Aorta (tissue), 5 donors: ENCODE measurements at regions not wholly inside any gene's neighbourhood (a gene's known extent, or its start where the extent isn't known, plus 50 kb on each side); places are given as distances from the start of the nearest gene placed in this dataset.
"Not testable (repeated sequence)": the region's sequence is repeated elsewhere in the genome, so short reads cannot be mapped to it uniquely, and the experiment has no call there.

ENCODE experiments used
- ATAC-seq: fragments of 200-7000 bp; cut with Tn5 transposase; one replicate; pipeline ENCODE4 v1.9.1; 2022; ENCODE audit warnings: moderate library complexity; ENCODE audit not compliant: low FRiP score
- DNase-seq, 2 donors: peaks; one replicate each; pipeline ENCODE4 v3.0.0-alpha.2; 2020
- H3K27ac ChIP-seq, 2 donors: one replicate each; pipeline ENCODE4 v1.5.1; 2013; ENCODE audit warnings: low read length in 2 of 2, mild to moderate bottlenecking in 2 of 2, moderate library complexity in 2 of 2, control low read depth in 1 of 2, inconsistent platforms in 1 of 2, low read depth in 1 of 2
- H3K27me3 ChIP-seq, 2 donors: one replicate each; pipeline ENCODE4 v1.6.1; 2013; ENCODE audit warnings: control low read depth in 1 of 2, low read length in 1 of 2, mild to moderate bottlenecking in 1 of 2, moderate library complexity in 1 of 2; ENCODE audit not compliant: insufficient read depth in 2 of 2, control insufficient read depth in 1 of 2
- H3K36me3 ChIP-seq, 2 donors: one replicate each; pipeline ENCODE4 v1.6.1; 2013; ENCODE audit warnings: control low read depth in 1 of 2, low read length in 1 of 2, mild to moderate bottlenecking in 1 of 2; ENCODE audit not compliant: insufficient read depth in 2 of 2, control insufficient read depth in 1 of 2
- H3K4me1 ChIP-seq, 2 donors: one replicate each; pipeline ENCODE4 v1.6.1; 2013; ENCODE audit warnings: low read length in 2 of 2, control low read depth in 1 of 2, mild to moderate bottlenecking in 1 of 2, moderate library complexity in 1 of 2; ENCODE audit not compliant: insufficient read depth in 2 of 2, control insufficient read depth in 1 of 2
- H3K4me3 ChIP-seq, 2 donors: one replicate each; pipeline ENCODE4 v1.5.1; 2013; ENCODE audit warnings: low read length in 2 of 2, control low read depth in 1 of 2, mild to moderate bottlenecking in 1 of 2
- H3K9me3 ChIP-seq: one replicate; pipeline ENCODE4 v1.6.1; 2013; ENCODE audit warnings: mild to moderate bottlenecking, low read length; ENCODE audit not compliant: control insufficient read depth
- WGBS, 2 donors: extraction: QIAGEN DNeasy Blood & Tissue Kit; methylation state at CpG; one replicate each; pipeline ENCODE4 v1.1.7; 2013; 5-methylcytosine and 5-hydroxymethylcytosine counted together
- intact Hi-C, 2 donors: fragments of 100-400 bp; cut with DNase I; formaldehyde crosslinking; loops; one replicate each; pipeline versions ENCODE4 v1.14.2 to v1.15.0; 2022
- donor health status: healthy with polysubstance abuse.
- donor health status: Bipolar disorder and iron deficiency.
- donor health status: DM: no; HTN: no; CAD: no.
- donor health status: DM: no; HTN: no; CAD: no.
- donor health status: DM: yes; HTN: yes; CAD: no.

GRCh38 chr18:22710673-22711191 is 222.4 kb upstream of the RBBP8 start:
- Histone ChIP-seq H3K4me1 (peaks cover 0 to 7% of the 10 kb centered on the region in 2 donors), H3K4me3 (peak overlapping the region; percentile 5 to 49), H3K27me3 (no peaks in the 10 kb centered on the region), H3K27ac (peak overlapping the region; percentile 20 to 22), H3K9me3 (no peaks in the 10 kb centered on the region), H3K36me3 (no peaks in the 10 kb centered on the region)
- intact Hi-C loops, result loop anchor here in 1 of 2 donors (5.0 kb wide), 1 partner anchor 538 kb away; no protein-coding TSS in a partner anchor
- DNase-seq, result no peak
- 7 to 12% methylated on average over 5 of the region's 5 CpGs for WGBS, 2 donors
- no peak for ATAC-seq

GRCh38 chr18:22711192-22711685 is 221.9 kb upstream of the RBBP8 start:
- H3K36me3 ChIP-seq, result no peaks in the 10 kb centered on the region
- 5 to 9% methylated on average over 7 of the region's 7 CpGs for WGBS, 2 donors
- H3K27me3 ChIP-seq, result no peaks in the 10 kb centered on the region
- intact Hi-C loops, result loop anchor here in 1 of 2 donors (5.0 kb wide), 1 partner anchor 539 kb away; no protein-coding TSS in a partner anchor
- H3K27ac ChIP-seq, result peak overlapping the region; percentile 20 to 22
- ATAC-seq (peak; percentile 67), DNase-seq (peak; percentile 77 to 84)
- peaks cover 0 to 7% of the 10 kb centered on the region in 2 donors for H3K4me1 ChIP-seq
- H3K4me3 ChIP-seq, result peak overlapping the region; percentile 5 to 49
- no peaks in the 10 kb centered on the region for H3K9me3 ChIP-seq

GRCh38 chr18:22713511-22713910 is 219.6 kb upstream of the RBBP8 start:
- WGBS, 2 donors, result 25 to 37% methylated on average over 1 of the region's 1 CpG
- no peak for ATAC-seq
- H3K27ac ChIP-seq, result peak overlapping the region in 1 of 2 donors; percentile 30

GRCh38 chr18:22717536-22717935 is 215.6 kb upstream of the RBBP8 start:
- H3K4me3 ChIP-seq, H3K27me3 ChIP-seq, H3K27ac ChIP-seq, H3K4me1 ChIP-seq, ATAC-seq, H3K9me3 ChIP-seq, H3K36me3 ChIP-seq, intact Hi-C loops, DNase-seq: not testable (repeated sequence)
- WGBS, 2 donors, result 90 to 97% methylated on average over 7 of the region's 7 CpGs

More at GRCh38 chr18:22713511-22713910, 219.6 kb upstream of the RBBP8 start:
- Histone ChIP-seq H3K36me3 (no peaks in the 10 kb centered on the region), H3K9me3 (no peaks in the 10 kb centered on the region), H3K4me3 (no peak overlapping the region), H3K4me1 (peaks cover 0 to 7% of the 10 kb centered on the region in 2 donors), H3K27me3 (no peaks in the 10 kb centered on the region)
- DNase-seq, result no peak
- intact Hi-C loops, result loop anchor here in 1 of 2 donors (5.0 kb wide), 1 partner anchor 541 kb away; no protein-coding TSS in a partner anchor

- no peak overlapping the region for H3K27ac ChIP-seq
- H3K9me3 ChIP-seq, result no peaks in the 10 kb centered on the region
- no peak overlapping the region for H3K4me3 ChIP-seq
- DNase-seq (no peak), ATAC-seq (no peak)
- intact Hi-C loops, result no loop called here
- no peaks in the 10 kb centered on the region for H3K36me3 ChIP-seq
- H3K4me1 ChIP-seq, result no peaks in the 10 kb centered on the region
- H3K27me3 ChIP-seq, result no peaks in the 10 kb centered on the region
- WGBS, 2 donors, result 40 to 49% methylated on average over 2 of the region's 2 CpGs
Observed at GRCh38 chr18:22723221-22723620, 209.9 kb upstream of the RBBP8 start.

- no peak overlapping the region for H3K27ac ChIP-seq
- ATAC-seq, result no peak
- intact Hi-C loops, result no loop called here
- H3K4me3 ChIP-seq, result no peak overlapping the region
- no peaks in the 10 kb centered on the region for H3K9me3 ChIP-seq
- H3K36me3 ChIP-seq, result no peaks in the 10 kb centered on the region
- H3K4me1 ChIP-seq, result no peaks in the 10 kb centered on the region
- no peaks in the 10 kb centered on the region for H3K27me3 ChIP-seq
- WGBS, 2 donors, result 69 to 70% methylated on average over 2 of the region's 2 CpGs
- DNase-seq, result no peak
Observed at GRCh38 chr18:22723773-22724172, 209.4 kb upstream of the RBBP8 start.

- Histone ChIP-seq H3K4me3 (no peak overlapping the region), H3K36me3 (no peaks in the 10 kb centered on the region), H3K4me1 (no peaks in the 10 kb centered on the region), H3K27ac (no peak overlapping the region), H3K9me3 (no peaks in the 10 kb centered on the region), H3K27me3 (no peaks in the 10 kb centered on the region)
- DNase-seq (no peak), ATAC-seq (no peak)
- intact Hi-C loops, result no loop called here
- WGBS, 2 donors, result 71 to 76% methylated on average over 2 of the region's 2 CpGs
Observed at GRCh38 chr18:22726469-22726868, 206.7 kb upstream of the RBBP8 start.

- Histone ChIP-seq H3K36me3 (no peaks in the 10 kb centered on the region), H3K27ac (no peak overlapping the region), H3K4me1 (no peaks in the 10 kb centered on the region), H3K9me3 (no peaks in the 10 kb centered on the region), H3K27me3 (no peaks in the 10 kb centered on the region), H3K4me3 (no peak overlapping the region)
- intact Hi-C loops, result no loop called here
- ATAC-seq, result no peak
- no peak for DNase-seq
Observed at GRCh38 chr18:22728016-22728415, 205.1 kb upstream of the RBBP8 start.

GRCh38 chr18:22728481-22729105 is 204.5 kb upstream of the RBBP8 start:
- DNase-seq (no peak), ATAC-seq (no peak)
- Histone ChIP-seq H3K36me3 (no peaks in the 10 kb centered on the region), H3K27me3 (no peaks in the 10 kb centered on the region), H3K9me3 (no peaks in the 10 kb centered on the region), H3K4me1 (no peaks in the 10 kb centered on the region), H3K4me3 (no peak overlapping the region), H3K27ac (no peak overlapping the region)
- WGBS, 2 donors, result 22 to 26% methylated on average over 1 of the region's 1 CpG
- intact Hi-C loops, result no loop called here
